ENCODE measurements at regions not wholly inside any gene's neighbourhood (a gene's known extent, or its start where the extent isn't known, plus 50 kb on each side); places are given as distances from the start of the nearest gene placed in this dataset.

GRCh38 chr11:64428693-64429092 lies 69.7 kb downstream of the RPS6KA4 start:
- Histone ChIP-seq H4K20me1 (ENCODE audit: control insufficient read depth, insufficient read depth, low read depth, low read length) (no peaks in the 10 kb centered on the region), H3K79me2 (ENCODE audit: control insufficient read depth, low read length) (no peaks in the 10 kb centered on the region), H3K27ac (ENCODE audit: low read depth, low read length) (no peak overlapping the region), H3K9me3 (ENCODE audit: control insufficient read depth, insufficient read depth, low read length) (no peaks in the 10 kb centered on the region), H3K27me3 (ENCODE audit: control insufficient read depth, low read length) (no peaks in the 10 kb centered on the region), H3K4me2 (ENCODE audit: low read length) (no peak overlapping the region), H3K4me1 (ENCODE audit: control insufficient read depth, low read length) (no peaks in the 10 kb centered on the region), H3K9me2 (replicated peaks; ENCODE audit: control insufficient read depth, low read length) (no peaks in the 10 kb centered on the region), H3F3A (ENCODE audit: control insufficient read depth, insufficient read depth) (no peaks in the 10 kb centered on the region), H3K4me3 (ENCODE audit: low read length) (no peak overlapping the region), H3K36me3 (ENCODE audit: control insufficient read depth, low read length) (no peaks in the 10 kb centered on the region)
- TF ChIP-seq CTCF (IDR thresholded peaks at IDR 0.05; ENCODE audit: low read depth, low read length, poor library complexity, severe bottlenecking) = no peak
- TF ChIP-seq EZH2phosphoT487 (IDR thresholded peaks at IDR 0.05; ENCODE audit: borderline replicate concordance, low read length) = no peak

DNA sequence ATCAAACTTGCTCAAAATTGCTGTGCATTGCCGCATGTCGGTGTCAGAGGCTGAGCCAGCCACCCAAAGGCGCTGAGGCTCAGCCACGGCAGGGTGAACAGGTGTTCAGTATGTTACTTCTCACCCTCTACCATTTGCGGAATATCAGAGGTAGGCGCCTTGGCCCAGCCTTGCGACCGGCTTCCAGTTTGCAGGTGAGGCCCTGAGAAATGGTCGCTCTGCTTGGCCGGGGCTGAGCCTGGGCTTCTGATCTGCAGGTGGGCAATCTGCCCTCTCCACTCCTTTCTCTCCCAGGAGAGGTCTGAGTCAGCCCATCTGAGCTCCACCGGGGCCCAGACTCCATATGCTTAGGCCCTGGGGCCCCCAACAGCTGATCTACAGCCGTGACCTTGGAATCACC lies 71.0 kb downstream of the RPS6KA4 start:
- H3K27me3 ChIP-seq (ENCODE audit: control insufficient read depth, low read length) = no peaks in the 10 kb centered on the region
- no peaks in the 10 kb centered on the region for H3K4me1 ChIP-seq (ENCODE audit: control insufficient read depth, low read length)
- no peaks in the 10 kb centered on the region for H3K36me3 ChIP-seq (ENCODE audit: control insufficient read depth, low read length)
- no peaks in the 10 kb centered on the region for H3K79me2 ChIP-seq (ENCODE audit: control insufficient read depth, low read length)
- TF ChIP-seq CTCF (IDR thresholded peaks at IDR 0.05; ENCODE audit: low read depth, low read length, poor library complexity, severe bottlenecking) (no peak), EZH2phosphoT487 (IDR thresholded peaks at IDR 0.05; ENCODE audit: borderline replicate concordance, low read length) (no peak)
- no peak overlapping the region for H3K27ac ChIP-seq (ENCODE audit: low read depth, low read length)
- no peaks in the 10 kb centered on the region for H3K9me2 ChIP-seq (replicated peaks; ENCODE audit: control insufficient read depth, low read length)
- no peaks in the 10 kb centered on the region for H3K9me3 ChIP-seq (ENCODE audit: control insufficient read depth, insufficient read depth, low read length)
- no peak overlapping the region for H3K4me3 ChIP-seq (ENCODE audit: low read length)
- H3K4me2 ChIP-seq (ENCODE audit: low read length) = no peak overlapping the region
- H4K20me1 ChIP-seq (ENCODE audit: control insufficient read depth, insufficient read depth, low read depth, low read length) = no peaks in the 10 kb centered on the region
- no peaks in the 10 kb centered on the region for H3F3A ChIP-seq (ENCODE audit: control insufficient read depth, insufficient read depth)

GRCh38 chr11:64430645-64431044 lies 71.7 kb downstream of the RPS6KA4 start:
- H3K36me3 ChIP-seq (ENCODE audit: control insufficient read depth, low read length) = no peaks in the 10 kb centered on the region
- H3F3A ChIP-seq (ENCODE audit: control insufficient read depth, insufficient read depth) = no peaks in the 10 kb centered on the region
- H3K9me3 ChIP-seq (ENCODE audit: control insufficient read depth, insufficient read depth, low read length) = no peaks in the 10 kb centered on the region
- no peaks in the 10 kb centered on the region for H3K79me2 ChIP-seq (ENCODE audit: control insufficient read depth, low read length)
- no peaks in the 10 kb centered on the region for H3K27me3 ChIP-seq (ENCODE audit: control insufficient read depth, low read length)
- H3K4me3 ChIP-seq (ENCODE audit: low read length) = no peak overlapping the region
- H4K20me1 ChIP-seq (ENCODE audit: control insufficient read depth, insufficient read depth, low read depth, low read length) = no peaks in the 10 kb centered on the region
- no peak for TF ChIP-seq CTCF (IDR thresholded peaks at IDR 0.05; ENCODE audit: low read depth, low read length, poor library complexity, severe bottlenecking)
- TF ChIP-seq EZH2phosphoT487 (IDR thresholded peaks at IDR 0.05; ENCODE audit: borderline replicate concordance, low read length) = no peak
- no peak overlapping the region for H3K27ac ChIP-seq (ENCODE audit: low read depth, low read length)
- no peak overlapping the region for H3K4me2 ChIP-seq (ENCODE audit: low read length)
- no peaks in the 10 kb centered on the region for H3K4me1 ChIP-seq (ENCODE audit: control insufficient read depth, low read length)
- H3K9me2 ChIP-seq (replicated peaks; ENCODE audit: control insufficient read depth, low read length) = no peaks in the 10 kb centered on the region

- Histone ChIP-seq H3K27me3 (ENCODE audit: control insufficient read depth, low read length) (no peaks in the 10 kb centered on the region), H3F3A (ENCODE audit: control insufficient read depth, insufficient read depth) (no peaks in the 10 kb centered on the region), H3K27ac (ENCODE audit: low read depth, low read length) (no peak overlapping the region)
Observed at GRCh38 chr11:64436000-64436399, 77.0 kb downstream of the RPS6KA4 start.

More at GRCh38 chr11:64436000-64436399, 77.0 kb downstream of the RPS6KA4 start:
- H4K20me1 ChIP-seq (ENCODE audit: control insufficient read depth, insufficient read depth, low read depth, low read length) = no peaks in the 10 kb centered on the region
- H3K4me1 ChIP-seq (ENCODE audit: control insufficient read depth, low read length) = peaks cover 33% of the 10 kb centered on the region
- H3K4me2 ChIP-seq (ENCODE audit: low read length) = no peak overlapping the region
- no peaks in the 10 kb centered on the region for H3K36me3 ChIP-seq (ENCODE audit: control insufficient read depth, low read length)
- no peak overlapping the region for H3K4me3 ChIP-seq (ENCODE audit: low read length)
- TF ChIP-seq EZH2phosphoT487 (IDR thresholded peaks at IDR 0.05; ENCODE audit: borderline replicate concordance, low read length) (no peak), CTCF (IDR thresholded peaks at IDR 0.05; ENCODE audit: low read depth, low read length, poor library complexity, severe bottlenecking) (no peak)
- no peaks in the 10 kb centered on the region for H3K79me2 ChIP-seq (ENCODE audit: control insufficient read depth, low read length)
- H3K9me2 ChIP-seq (replicated peaks; ENCODE audit: control insufficient read depth, low read length) = no peaks in the 10 kb centered on the region
- H3K9me3 ChIP-seq (ENCODE audit: control insufficient read depth, insufficient read depth, low read length) = 0 out of 2 replicates have a peak, but pooled peaks cover 2% of the 10 kb centered on the region

All from DOHH2 (cell line).